ENCODE measurements at regions not wholly inside any gene's neighbourhood (a gene's known extent, or its start where the extent isn't known, plus 50 kb on each side); places are given as distances from the start of the nearest gene placed in this dataset.

GRCh38 chr6:18990059-18990978, 603.2 kb downstream of the RNF144B start:
- no peak overlapping the region for H3K9ac ChIP-seq (ENCODE audit: insufficient read depth, low read length, poor library complexity, severe bottlenecking)
- 43% methylated on average over 14 of the region's 24 CpGs for WGBS (ENCODE audit: insufficient coverage)
- no peak overlapping the region for H2AFZ ChIP-seq (ENCODE audit: insufficient read depth, low read depth, low read length, poor library complexity, severe bottlenecking)

GRCh38 chr6:18997375-18997826, 610.3 kb downstream of the RNF144B start:
- Histone ChIP-seq H3K9me3 (replicated peaks in 1 of 2; ENCODE audit: control insufficient read depth in 1 of 2, insufficient read depth in 1 of 2, low read length in 2 of 2) (no peaks in the 10 kb centered on the region), H4K20me1 (ENCODE audit: insufficient read depth, low read length) (no peaks in the 10 kb centered on the region), H3K4me1 (ENCODE audit: control insufficient read depth in 1 of 2, insufficient read depth in 2 of 2, low read length in 2 of 2) (no peaks in the 10 kb centered on the region), H3K9ac (ENCODE audit: insufficient read depth, low read length, poor library complexity, severe bottlenecking) (no peak overlapping the region), H3K27me3 (ENCODE audit: control insufficient read depth in 2 of 2, insufficient read depth in 2 of 2, low read length in 2 of 2) (no peaks in the 10 kb centered on the region), H3K79me2 (ENCODE audit: insufficient read depth, low read length) (no peaks in the 10 kb centered on the region), H3K27ac (ENCODE audit: low read depth in 1 of 2, low read length in 2 of 2) (no peak overlapping the region), H3K4me3 (replicated peaks in 1 of 3; ENCODE audit: low read depth in 2 of 3, low read length in 3 of 3) (no peak overlapping the region), H3K36me3 (replicated peaks in 1 of 2; ENCODE audit: control insufficient read depth in 1 of 2, insufficient read depth in 2 of 2, low read length in 2 of 2) (no peaks in the 10 kb centered on the region), H3K4me2 (replicated peaks; ENCODE audit: extremely low read depth, low read length, poor library complexity, severe bottlenecking) (no peak overlapping the region), H2AFZ (ENCODE audit: insufficient read depth, low read depth, low read length, poor library complexity, severe bottlenecking) (no peak overlapping the region)
- Mint-ChIP-seq H3K27me3 (ENCODE audit: low read depth in 3 of 3) (peaks cover 0 to 3% (median 1%) of the 10 kb centered on the region in 3 donors), H3K9me3 (no peaks in the 10 kb centered on the region), H3K4me1 (no peaks in the 10 kb centered on the region), H3K4me3 (no peak overlapping the region), H3K36me3 (no peaks in the 10 kb centered on the region), H3K27ac (no peak overlapping the region)
- 53% methylated on average over 2 of the region's 2 CpGs for WGBS (ENCODE audit: insufficient coverage)
- TF ChIP-seq CTCF (IDR thresholded peaks at IDR 0.05), result peak; percentile 11
- intact Hi-C loops (cut with micrococcal nuclease), result no loop called here
- DNase-seq, result no peak

More at GRCh38 chr6:18990059-18990978, 603.2 kb downstream of the RNF144B start:
- Mint-ChIP-seq H3K36me3 (no peaks in the 10 kb centered on the region), H3K4me1 (no peaks in the 10 kb centered on the region), H3K9me3 (peaks cover 0 to 3% (median 0%) of the 10 kb centered on the region in 7 donors), H3K27ac (no peak overlapping the region), H3K27me3 (ENCODE audit: low read depth in 3 of 3) (peaks cover 0 to 3% (median 2%) of the 10 kb centered on the region in 3 donors), H3K4me3 (no peak overlapping the region)
- H3K9me3 ChIP-seq (replicated peaks in 1 of 2; ENCODE audit: control insufficient read depth in 1 of 2, insufficient read depth in 1 of 2, low read length in 2 of 2), result no peaks in the 10 kb centered on the region
- H3K27me3 ChIP-seq (ENCODE audit: control insufficient read depth in 2 of 2, insufficient read depth in 2 of 2, low read length in 2 of 2), result no peaks in the 10 kb centered on the region
- no peaks in the 10 kb centered on the region for H4K20me1 ChIP-seq (ENCODE audit: insufficient read depth, low read length)
- peak; percentile 16 for TF ChIP-seq CTCF (IDR thresholded peaks at IDR 0.05)
- intact Hi-C loops (cut with micrococcal nuclease), result no loop called here
- no peak overlapping the region for H3K4me3 ChIP-seq (replicated peaks in 1 of 3; ENCODE audit: low read depth in 2 of 3, low read length in 3 of 3)
- H3K4me2 ChIP-seq (replicated peaks; ENCODE audit: extremely low read depth, low read length, poor library complexity, severe bottlenecking), result no peak overlapping the region
- no peak for DNase-seq
- H3K79me2 ChIP-seq (ENCODE audit: insufficient read depth, low read length), result no peaks in the 10 kb centered on the region
- H3K4me1 ChIP-seq (ENCODE audit: control insufficient read depth in 1 of 2, insufficient read depth in 2 of 2, low read length in 2 of 2), result no peaks in the 10 kb centered on the region
- no peak overlapping the region for H3K27ac ChIP-seq (ENCODE audit: low read depth in 1 of 2, low read length in 2 of 2)
- no peaks in the 10 kb centered on the region for H3K36me3 ChIP-seq (replicated peaks in 1 of 2; ENCODE audit: control insufficient read depth in 1 of 2, insufficient read depth in 2 of 2, low read length in 2 of 2)

Data from CD14-positive monocyte (primary cell).